MM.1S (cell line): ENCODE measurements at regions not wholly inside any gene's neighbourhood (a gene's known extent, or its start where the extent isn't known, plus 50 kb on each side); places are given as distances from the start of the nearest gene placed in this dataset.

ENCODE experiments used
- DNase-seq: peaks from one replicate; pipeline ENCODE4 v3.0.0-alpha.2; 2015
- H2AFZ ChIP-seq: fragments of 300-600 bp; sonication (generic); 2 replicates; pipeline ENCODE4 v1.6.0; 2016; ENCODE audit warnings: antibody characterized with exemption, low read length
- H3F3A ChIP-seq: fragments of 300-600 bp; sonication (generic); 2 replicates; pipeline ENCODE4 v1.6.1; 2016; ENCODE audit warnings: mild to moderate bottlenecking, antibody characterized with exemption, low read length, moderate library complexity, mixed read lengths; ENCODE audit not compliant: insufficient read depth
- H3K27ac ChIP-seq: fragments of 300-600 bp; sonication (generic); 2 replicates; pipeline ENCODE4 v1.5.1; 2016; ENCODE audit warnings: mild to moderate bottlenecking, low read length
- H3K27me3 ChIP-seq: fragments of 300-600 bp; sonication (generic); replicated peaks from 2 replicates; pipeline ENCODE4 v1.6.0; 2016; ENCODE audit warnings: low read length; ENCODE audit not compliant: insufficient read depth
- H3K36me3 ChIP-seq: fragments of 300-600 bp; sonication (generic); replicated peaks from 2 replicates; pipeline ENCODE4 v1.6.1; 2016; ENCODE audit warnings: mild to moderate bottlenecking, low read length, mixed read lengths; ENCODE audit not compliant: insufficient read depth
- H3K4me1 ChIP-seq: fragments of 300-600 bp; sonication (generic); 2 replicates; pipeline ENCODE4 v1.6.1; 2016; ENCODE audit warnings: low read length, mixed read lengths
- H3K4me2 ChIP-seq: fragments of 300-600 bp; sonication (generic); 2 replicates; pipeline ENCODE4 v1.6.0; 2016; ENCODE audit warnings: low read depth, low read length
- H3K4me3 ChIP-seq: fragments of 300-600 bp; sonication (generic); 2 replicates; pipeline ENCODE4 v1.5.1; 2016; ENCODE audit warnings: low read length, mixed read lengths
- H3K79me2 ChIP-seq: fragments of 300-600 bp; sonication (generic); 2 replicates; pipeline ENCODE4 v1.6.1; 2016; ENCODE audit warnings: mixed run types, low read length, mixed read lengths
- H3K9ac ChIP-seq: fragments of 300-600 bp; sonication (generic); 2 replicates; pipeline ENCODE4 v1.6.1; 2016; ENCODE audit warnings: low read length, mixed read lengths
- H3K9me2 ChIP-seq: fragments of 300-600 bp; sonication (generic); replicated peaks from 2 replicates; pipeline ENCODE4 v1.6.1; 2016; ENCODE audit warnings: mild to moderate bottlenecking, low read length, mixed read lengths; ENCODE audit not compliant: insufficient read depth
- H3K9me3 ChIP-seq: fragments of 300-600 bp; sonication (generic); replicated peaks from 2 replicates; pipeline ENCODE4 v1.6.1; 2016; ENCODE audit warnings: mild to moderate bottlenecking, low read length, mixed read lengths; ENCODE audit not compliant: insufficient read depth
- H4K20me1 ChIP-seq: fragments of 300-600 bp; sonication (generic); 2 replicates; pipeline ENCODE4 v1.6.1; 2016; ENCODE audit warnings: mild to moderate bottlenecking, low read length, moderate library complexity, mixed read lengths; ENCODE audit not compliant: insufficient read depth
- CTCF ChIP-seq: fragments of 300-600 bp; sonication (generic); IDR thresholded peaks from 2 replicates; pipeline ENCODE4 v1.5.1; 2016; ENCODE audit warnings: antibody characterized with exemption, low read length, mixed read lengths
- EZH2 ChIP-seq: fragments of 300-600 bp; sonication (generic); optimal IDR thresholded peaks from 2 replicates; pipeline ENCODE3; 2017; ENCODE audit warnings: low read depth, mild to moderate bottlenecking, antibody characterized with exemption, low read length, mixed read lengths
- EZH2phosphoT487 ChIP-seq: fragments of 300-600 bp; sonication (generic); IDR thresholded peaks from 2 replicates; pipeline ENCODE4 v1.6.1; 2018; ENCODE audit warnings: antibody characterized with exemption, low read length

- Histone ChIP-seq H3K9me3 (no peaks in the 10 kb centered on the region), H3K4me1 (no peaks in the 10 kb centered on the region), H3K4me2 (no peak overlapping the region), H3K27ac (no peak overlapping the region), H3K4me3 (no peak overlapping the region), H3K36me3 (no peaks in the 10 kb centered on the region), H4K20me1 (no peaks in the 10 kb centered on the region), H3K27me3 (no peaks in the 10 kb centered on the region), H3K79me2 (no peaks in the 10 kb centered on the region), H3F3A (no peaks in the 10 kb centered on the region), H2AFZ (no peak overlapping the region), H3K9me2 (no peaks in the 10 kb centered on the region), H3K9ac (no peak overlapping the region)
- no peak for DNase-seq
- TF ChIP-seq CTCF (no peak), EZH2phosphoT487 (no peak), EZH2 (no peak)
Observed at GRCh38 chr4:186906722-186907121, 183.1 kb upstream of the FAT1 start.

- Histone ChIP-seq H3K27ac (no peak overlapping the region), H3K9me3 (no peaks in the 10 kb centered on the region), H3K9ac (no peak overlapping the region), H4K20me1 (no peaks in the 10 kb centered on the region), H3K27me3 (no peaks in the 10 kb centered on the region), H3K4me3 (no peak overlapping the region), H2AFZ (no peak overlapping the region), H3K4me2 (no peak overlapping the region), H3K36me3 (no peaks in the 10 kb centered on the region), H3K9me2 (no peaks in the 10 kb centered on the region), H3F3A (no peaks in the 10 kb centered on the region), H3K79me2 (no peaks in the 10 kb centered on the region), H3K4me1 (peaks cover 10% of the 10 kb centered on the region)
- no peak for TF ChIP-seq CTCF
- TF ChIP-seq EZH2phosphoT487 = no peak
- TF ChIP-seq EZH2 = no peak
- DNase-seq = no peak
Observed at GRCh38 chr4:186910385-186910784, 186.7 kb upstream of the FAT1 start.

- no peak for DNase-seq
- Histone ChIP-seq H3K4me3 (no peak overlapping the region), H3F3A (no peaks in the 10 kb centered on the region), H4K20me1 (no peaks in the 10 kb centered on the region), H3K36me3 (no peaks in the 10 kb centered on the region), H2AFZ (no peak overlapping the region), H3K79me2 (no peaks in the 10 kb centered on the region), H3K4me1 (peaks cover 10% of the 10 kb centered on the region), H3K9me3 (no peaks in the 10 kb centered on the region), H3K9ac (no peak overlapping the region), H3K9me2 (no peaks in the 10 kb centered on the region), H3K27me3 (no peaks in the 10 kb centered on the region), H3K4me2 (no peak overlapping the region), H3K27ac (peak overlapping the region; percentile 69; the same call in 1 of the 2 replicates)
- no peak for TF ChIP-seq EZH2
- TF ChIP-seq EZH2phosphoT487 = no peak
- TF ChIP-seq CTCF = no peak
Observed at GRCh38 chr4:186912606-186913005, 188.9 kb upstream of the FAT1 start.
